ENCODE measurements at regions not wholly inside any gene's neighbourhood (a gene's known extent, or its start where the extent isn't known, plus 50 kb on each side); places are given as distances from the start of the nearest gene placed in this dataset.

- TF ChIP-seq, protein P1, sequence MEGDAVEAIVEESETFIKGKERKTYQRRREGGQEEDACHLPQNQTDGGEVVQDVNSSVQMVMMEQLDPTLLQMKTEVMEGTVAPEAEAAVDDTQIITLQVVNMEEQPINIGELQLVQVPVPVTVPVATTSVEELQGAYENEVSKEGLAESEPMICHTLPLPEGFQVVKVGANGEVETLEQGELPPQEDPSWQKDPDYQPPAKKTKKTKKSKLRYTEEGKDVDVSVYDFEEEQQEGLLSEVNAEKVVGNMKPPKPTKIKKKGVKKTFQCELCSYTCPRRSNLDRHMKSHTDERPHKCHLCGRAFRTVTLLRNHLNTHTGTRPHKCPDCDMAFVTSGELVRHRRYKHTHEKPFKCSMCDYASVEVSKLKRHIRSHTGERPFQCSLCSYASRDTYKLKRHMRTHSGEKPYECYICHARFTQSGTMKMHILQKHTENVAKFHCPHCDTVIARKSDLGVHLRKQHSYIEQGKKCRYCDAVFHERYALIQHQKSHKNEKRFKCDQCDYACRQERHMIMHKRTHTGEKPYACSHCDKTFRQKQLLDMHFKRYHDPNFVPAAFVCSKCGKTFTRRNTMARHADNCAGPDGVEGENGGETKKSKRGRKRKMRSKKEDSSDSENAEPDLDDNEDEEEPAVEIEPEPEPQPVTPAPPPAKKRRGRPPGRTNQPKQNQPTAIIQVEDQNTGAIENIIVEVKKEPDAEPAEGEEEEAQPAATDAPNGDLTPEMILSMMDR (IDR thresholded peaks at IDR 0.05; ENCODE audit: insufficient read depth, low read length, poor library complexity, severe bottlenecking) = no peak
- no peak for TF ChIP-seq EZH2phosphoT487 (conservative IDR thresholded peaks at IDR 0.05; ENCODE audit: low read length)
Measured at GRCh38 chrX:26914232-26914631, 548.9 kb downstream of the PPP4R3C start.

All from SU-DHL-6 (cell line).